ENCODE measurements at regions not wholly inside any gene's neighbourhood (a gene's known extent, or its start where the extent isn't known, plus 50 kb on each side); places are given as distances from the start of the nearest gene placed in this dataset.

DNA sequence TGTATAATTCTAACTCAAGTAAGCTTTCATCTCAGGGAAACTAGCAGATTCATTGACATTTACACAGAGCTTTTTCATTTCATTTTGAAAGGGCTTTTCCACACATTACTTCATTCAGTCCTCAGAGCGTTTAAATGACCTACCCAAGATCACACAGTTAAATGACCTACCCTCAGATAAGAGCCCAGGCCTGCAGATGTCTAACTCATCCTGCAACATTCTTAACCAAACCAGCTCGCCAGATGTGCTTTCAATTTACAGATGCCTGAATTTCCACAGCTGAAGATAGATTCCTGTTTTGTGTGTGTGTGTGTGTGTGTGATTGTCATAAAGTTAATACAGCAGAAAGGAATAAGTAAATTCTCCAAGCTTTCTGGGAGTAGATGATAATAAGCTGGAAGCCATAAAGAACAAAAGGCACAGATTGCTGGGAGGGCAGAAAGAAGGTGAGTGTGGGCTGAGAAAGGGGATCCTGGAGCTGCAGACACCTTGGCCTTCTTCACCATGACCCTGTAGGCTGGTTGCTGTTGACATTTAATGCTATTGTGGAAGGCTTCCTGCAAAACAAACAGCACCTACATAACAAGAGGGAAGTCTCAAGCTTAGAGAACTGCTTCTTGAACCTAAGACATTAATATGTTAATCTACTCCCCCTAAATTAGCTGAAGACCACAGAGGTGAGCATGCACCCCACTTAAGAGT, 489.7 kb upstream of the CELF2 start:
- no peaks in the 10 kb centered on the region for H3F3A ChIP-seq (ENCODE audit: insufficient read depth)
- no peak overlapping the region for H3K4me2 ChIP-seq (ENCODE audit: low read depth, low read length, poor library complexity, severe bottlenecking)

GRCh38 chr10:10528563-10528910, 489.1 kb upstream of the CELF2 start:
- Histone ChIP-seq H2AFZ (ENCODE audit: low read depth, low read length, severe bottlenecking) (no peak overlapping the region), H3K4me2 (ENCODE audit: low read depth, low read length, poor library complexity, severe bottlenecking) (no peak overlapping the region)

More for the DNA sequence above, 489.7 kb upstream of the CELF2 start:
- H3K9me3 ChIP-seq (ENCODE audit: insufficient read depth, low read length) = no peaks in the 10 kb centered on the region
- no peaks in the 10 kb centered on the region for H4K20me1 ChIP-seq (ENCODE audit: low read depth, low read length)
- no peaks in the 10 kb centered on the region for H3K36me3 ChIP-seq (ENCODE audit: low read length)
- H3K9me2 ChIP-seq (replicated peaks; ENCODE audit: insufficient read depth, low read length) = no peaks in the 10 kb centered on the region
- no peak overlapping the region for H2AFZ ChIP-seq (ENCODE audit: low read depth, low read length, severe bottlenecking)
- no peak overlapping the region for H3K27ac ChIP-seq (ENCODE audit: low read depth, low read length)
- H3K27me3 ChIP-seq (ENCODE audit: low read length) = no peaks in the 10 kb centered on the region
- no peaks in the 10 kb centered on the region for H3K79me2 ChIP-seq (ENCODE audit: insufficient read depth, low read length)
- no peak overlapping the region for H3K4me3 ChIP-seq (ENCODE audit: insufficient read depth, low read length, poor library complexity, severe bottlenecking)
- no peak overlapping the region for H3K9ac ChIP-seq (ENCODE audit: low read length)
- TF ChIP-seq EZH2phosphoT487 (conservative IDR thresholded peaks at IDR 0.05; ENCODE audit: low read length) = no peak
- TF ChIP-seq CTCF (IDR thresholded peaks at IDR 0.05; ENCODE audit: insufficient read depth, low read length, poor library complexity, severe bottlenecking) = no peak

DNA sequence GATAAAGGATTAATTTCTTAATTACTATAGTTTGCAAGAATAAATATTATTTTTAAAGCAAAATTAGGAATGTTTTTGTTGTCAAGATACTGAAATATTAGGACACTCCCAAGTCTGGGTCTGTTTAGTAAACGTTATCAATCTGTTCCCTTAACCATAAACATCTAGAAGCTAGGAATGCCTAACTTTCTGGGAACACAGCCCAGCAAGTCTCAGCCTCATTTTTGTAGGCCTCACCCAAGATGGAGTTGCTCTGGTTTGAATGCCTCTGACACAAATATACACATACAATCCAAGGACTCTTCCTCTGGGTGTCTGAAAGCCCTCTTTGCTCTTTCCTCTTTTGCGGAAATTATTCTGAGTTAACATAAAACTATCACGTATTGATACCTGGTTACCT, 487.4 kb upstream of the CELF2 start:
- Histone ChIP-seq H3F3A (ENCODE audit: insufficient read depth) (no peaks in the 10 kb centered on the region), H3K4me3 (ENCODE audit: insufficient read depth, low read length, poor library complexity, severe bottlenecking) (no peak overlapping the region), H3K36me3 (ENCODE audit: low read length) (no peaks in the 10 kb centered on the region), H2AFZ (ENCODE audit: low read depth, low read length, severe bottlenecking) (no peak overlapping the region), H3K9me3 (ENCODE audit: insufficient read depth, low read length) (no peaks in the 10 kb centered on the region), H3K27me3 (ENCODE audit: low read length) (no peaks in the 10 kb centered on the region), H3K9me2 (replicated peaks; ENCODE audit: insufficient read depth, low read length) (no peaks in the 10 kb centered on the region), H4K20me1 (ENCODE audit: low read depth, low read length) (no peaks in the 10 kb centered on the region), H3K79me2 (ENCODE audit: insufficient read depth, low read length) (no peaks in the 10 kb centered on the region), H3K9ac (ENCODE audit: low read length) (no peak overlapping the region), H3K4me2 (ENCODE audit: low read depth, low read length, poor library complexity, severe bottlenecking) (no peak overlapping the region), H3K27ac (ENCODE audit: low read depth, low read length) (no peak overlapping the region)
- TF ChIP-seq EZH2phosphoT487 (conservative IDR thresholded peaks at IDR 0.05; ENCODE audit: low read length) (no peak), CTCF (IDR thresholded peaks at IDR 0.05; ENCODE audit: insufficient read depth, low read length, poor library complexity, severe bottlenecking) (no peak)

More at GRCh38 chr10:10528563-10528910, 489.1 kb upstream of the CELF2 start:
- Histone ChIP-seq H3K36me3 (ENCODE audit: low read length) (no peaks in the 10 kb centered on the region), H3K4me3 (ENCODE audit: insufficient read depth, low read length, poor library complexity, severe bottlenecking) (no peak overlapping the region), H3K27me3 (ENCODE audit: low read length) (no peaks in the 10 kb centered on the region), H3K9ac (ENCODE audit: low read length) (no peak overlapping the region), H3F3A (ENCODE audit: insufficient read depth) (no peaks in the 10 kb centered on the region), H4K20me1 (ENCODE audit: low read depth, low read length) (no peaks in the 10 kb centered on the region), H3K79me2 (ENCODE audit: insufficient read depth, low read length) (no peaks in the 10 kb centered on the region), H3K27ac (ENCODE audit: low read depth, low read length) (no peak overlapping the region), H3K9me2 (replicated peaks; ENCODE audit: insufficient read depth, low read length) (no peaks in the 10 kb centered on the region), H3K9me3 (ENCODE audit: insufficient read depth, low read length) (no peaks in the 10 kb centered on the region)
- TF ChIP-seq CTCF (IDR thresholded peaks at IDR 0.05; ENCODE audit: insufficient read depth, low read length, poor library complexity, severe bottlenecking) (no peak), EZH2phosphoT487 (conservative IDR thresholded peaks at IDR 0.05; ENCODE audit: low read length) (no peak)
